GM23338 (cell line): ENCODE measurements at regions not wholly inside any gene's neighbourhood (a gene's known extent, or its start where the extent isn't known, plus 50 kb on each side); places are given as distances from the start of the nearest gene placed in this dataset.
"Not testable (repeated sequence)": the region's sequence is repeated elsewhere in the genome, so short reads cannot be mapped to it uniquely, and the experiment has no call there.

Experiments
- ATAC-seq: fragments of 200-7000 bp; cut with Tn5 transposase; 3 replicates; pipeline ENCODE4 v1.9.1; 2020
- DNase-seq: peaks from one replicate; pipeline ENCODE4 v3.0.0-alpha.2; 2015; ENCODE audit warnings: low spot score
- H2AFZ ChIP-seq: fragments of 200-600 bp; sonication (generic); 2 replicates; pipeline ENCODE4 v1.8.0; 2016; ENCODE audit warnings: antibody characterized with exemption, mild to moderate bottlenecking, moderate library complexity
- H3F3A ChIP-seq: fragments of 200-600 bp; sonication (generic); replicated peaks from 2 replicates; pipeline ENCODE4 v1.8.0; 2017; ENCODE audit warnings: antibody characterized with exemption, mixed run types, low read depth
- H3K27ac ChIP-seq: fragments of 200-600 bp; sonication (generic); 2 replicates; pipeline ENCODE4 v1.6.1; 2016; ENCODE audit warnings: low read depth
- H3K27me3 ChIP-seq: fragments of 200-600 bp; sonication (generic); 2 replicates; pipeline ENCODE4 v1.8.0; 2016; ENCODE audit warnings: mild to moderate bottlenecking, mixed run types, moderate library complexity; ENCODE audit not compliant: insufficient read depth
- H3K36me3 ChIP-seq: fragments of 200-600 bp; sonication (generic); 2 replicates; pipeline ENCODE4 v1.8.0; 2016; ENCODE audit warnings: mild to moderate bottlenecking; ENCODE audit not compliant: insufficient read depth
- H3K4me1 ChIP-seq: fragments of 200-600 bp; sonication (generic); 2 replicates; pipeline ENCODE4 v1.8.0; 2016; ENCODE audit warnings: mild to moderate bottlenecking, moderate library complexity; ENCODE audit not compliant: insufficient read depth
- H3K4me2 ChIP-seq: fragments of 200-600 bp; sonication (generic); 2 replicates; pipeline ENCODE4 v1.7.1; 2017; ENCODE audit warnings: mixed run types
- H3K4me3 ChIP-seq: fragments of 200-600 bp; sonication (generic); 2 replicates; pipeline ENCODE4 v1.6.1; 2016; ENCODE audit warnings: mixed run types
- H3K79me2 ChIP-seq: fragments of 200-600 bp; sonication (generic); replicated peaks from 2 replicates; pipeline ENCODE4 v1.8.0; 2017; ENCODE audit warnings: mild to moderate bottlenecking; ENCODE audit not compliant: insufficient read depth
- H3K9me2 ChIP-seq: fragments of 200-600 bp; sonication (generic); 2 replicates; pipeline ENCODE4 v1.8.0; 2017; ENCODE audit not compliant: insufficient read depth
- H4K20me1 ChIP-seq: fragments of 200-600 bp; sonication (generic); replicated peaks from 2 replicates; pipeline ENCODE4 v1.8.0; 2017; ENCODE audit warnings: mild to moderate bottlenecking; ENCODE audit not compliant: insufficient read depth
- H3K27ac Mint-ChIP-seq: 2 replicates; pipeline ENCODE4 v1.8.0; 2020; ENCODE audit warnings: inconsistent platforms, mild to moderate bottlenecking, moderate library complexity, mixed read lengths
- H3K27me3 Mint-ChIP-seq: 3 replicates; pipeline ENCODE4 v1.8.0; 2022; ENCODE audit warnings: low read depth, mild to moderate bottlenecking, moderate library complexity, mixed read lengths, inconsistent platforms; ENCODE audit not compliant: insufficient read depth, poor library complexity
- H3K36me3 Mint-ChIP-seq: 3 replicates; pipeline ENCODE4 v1.8.0; 2021; ENCODE audit warnings: low read depth, mild to moderate bottlenecking, inconsistent platforms, moderate library complexity, mixed read lengths
- H3K4me1 Mint-ChIP-seq: 3 replicates; pipeline ENCODE4 v1.8.0; 2020; ENCODE audit warnings: mild to moderate bottlenecking, inconsistent platforms, mixed read lengths
- H3K4me3 Mint-ChIP-seq: 3 replicates; pipeline ENCODE4 v1.8.0; 2021; ENCODE audit warnings: moderate library complexity, mild to moderate bottlenecking, inconsistent platforms, mixed read lengths
- H3K9me3 Mint-ChIP-seq: 3 replicates; pipeline ENCODE4 v1.8.0; 2020; ENCODE audit warnings: moderate library complexity, mild to moderate bottlenecking, inconsistent platforms, mixed read lengths
- CREB1 ChIP-seq: fragments of 250-450 bp; sonication (Bioruptor Pico); IDR thresholded peaks from 2 replicates; pipeline ENCODE4 v1.5.0; 2020; ENCODE audit warnings: low read depth, mild to moderate bottlenecking, moderate library complexity
- EZH2 ChIP-seq: fragments of 200-600 bp; sonication (generic); IDR thresholded peaks from one replicate; pipeline ENCODE4 v1.8.0; 2017; ENCODE audit warnings: antibody characterized with exemption, mild to moderate bottlenecking, low read depth; ENCODE audit not compliant: unreplicated experiment
- EZH2phosphoT487 ChIP-seq: fragments of 200-600 bp; sonication (generic); IDR thresholded peaks from one replicate; pipeline ENCODE4 v1.8.1; 2018; ENCODE audit warnings: antibody characterized with exemption; ENCODE audit not compliant: unreplicated experiment
- JUNB ChIP-seq: IDR thresholded peaks from one replicate; pipeline ENCODE4 v1.6.1; 2016; ENCODE audit warnings: antibody characterized with exemption; ENCODE audit not compliant: unreplicated experiment
- NANOG ChIP-seq: IDR thresholded peaks from 2 replicates; pipeline ENCODE4 v1.6.1; 2016; ENCODE audit warnings: antibody characterized with exemption, borderline replicate concordance
- POLR2AphosphoS5 ChIP-seq: IDR thresholded peaks from 2 replicates; pipeline ENCODE4 v1.6.1; 2016; ENCODE audit warnings: antibody characterized with exemption, low read depth
- STAT1 ChIP-seq: IDR thresholded peaks from one replicate; pipeline ENCODE4 v1.6.1; 2016; ENCODE audit warnings: antibody characterized with exemption; ENCODE audit not compliant: unreplicated experiment
- ZNF114 ChIP-seq: fragments of 250-450 bp; sonication (Bioruptor Pico); IDR thresholded peaks from 2 replicates; pipeline ENCODE4 v1.5.0; 2020; ENCODE audit warnings: mild to moderate bottlenecking, moderate library complexity
- ZNF331 ChIP-seq: fragments of 250-450 bp; sonication (Bioruptor Pico); IDR thresholded peaks from 2 replicates; pipeline ENCODE4 v1.5.0; 2020; ENCODE audit warnings: low read depth, mild to moderate bottlenecking, moderate library complexity
- TF ChIP-seq, protein P1 (sequence below), 2 experiments: fragments of 200-600 bp in 1 of 2; sonication (generic) in 1 of 2; conservative IDR thresholded peaks; 2 replicates each; pipeline versions ENCODE4 v1.5.1 to v1.6.1; 2016 to 2017; ENCODE audit warnings: antibody characterized with exemption in 2 of 2, low read depth in 2 of 2, mild to moderate bottlenecking in 2 of 2, moderate library complexity in 1 of 2
- TF ChIP-seq, protein P2 (sequence below): IDR thresholded peaks from 2 replicates; pipeline ENCODE4 v1.6.1; 2016; ENCODE audit warnings: antibody characterized with exemption
- TF ChIP-seq, protein P3 (sequence below): IDR thresholded peaks from one replicate; pipeline ENCODE4 v1.6.1; 2018; ENCODE audit warnings: antibody characterized with exemption; ENCODE audit not compliant: unreplicated experiment

DNA sequence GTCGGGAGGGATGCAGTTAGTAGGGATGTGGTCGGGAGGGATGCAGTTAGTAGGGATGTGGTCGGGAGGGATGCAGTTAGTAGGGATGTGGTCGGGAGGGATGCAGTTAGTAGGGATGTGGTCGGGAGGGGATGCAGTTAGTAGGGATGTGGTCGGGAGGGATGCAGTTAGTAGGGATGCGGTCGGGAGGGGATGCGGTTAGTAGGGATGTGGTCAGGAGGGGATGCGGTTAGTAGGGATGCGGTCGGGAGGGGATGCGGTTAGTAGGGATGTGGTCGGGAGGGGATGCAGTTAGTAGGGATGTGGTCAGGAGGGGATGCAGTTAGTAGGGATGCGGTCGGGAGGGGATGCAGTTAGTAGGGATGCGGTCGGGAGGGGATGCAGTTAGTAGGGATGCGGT is 96.2 kb downstream of the BDH1 start:
- not testable (repeated sequence) for H3K36me3 ChIP-seq, H3K4me3 ChIP-seq, H2AFZ ChIP-seq, H3K4me2 ChIP-seq, H3K9me3 Mint-ChIP-seq, ATAC-seq, H3K9me2 ChIP-seq, H3K27ac Mint-ChIP-seq, DNase-seq, H3K79me2 ChIP-seq, H3K4me3 Mint-ChIP-seq, H3K27ac ChIP-seq, H3K36me3 Mint-ChIP-seq, H4K20me1 ChIP-seq, H3F3A ChIP-seq
- H3K4me1 ChIP-seq, result peaks cover 12% of the 10 kb centered on the region
- peaks cover 12% of the 10 kb centered on the region for H3K27me3 ChIP-seq
- H3K27me3 Mint-ChIP-seq, result peaks cover 14% of the 10 kb centered on the region
- peaks cover 13% of the 10 kb centered on the region for H3K4me1 Mint-ChIP-seq

DNA sequence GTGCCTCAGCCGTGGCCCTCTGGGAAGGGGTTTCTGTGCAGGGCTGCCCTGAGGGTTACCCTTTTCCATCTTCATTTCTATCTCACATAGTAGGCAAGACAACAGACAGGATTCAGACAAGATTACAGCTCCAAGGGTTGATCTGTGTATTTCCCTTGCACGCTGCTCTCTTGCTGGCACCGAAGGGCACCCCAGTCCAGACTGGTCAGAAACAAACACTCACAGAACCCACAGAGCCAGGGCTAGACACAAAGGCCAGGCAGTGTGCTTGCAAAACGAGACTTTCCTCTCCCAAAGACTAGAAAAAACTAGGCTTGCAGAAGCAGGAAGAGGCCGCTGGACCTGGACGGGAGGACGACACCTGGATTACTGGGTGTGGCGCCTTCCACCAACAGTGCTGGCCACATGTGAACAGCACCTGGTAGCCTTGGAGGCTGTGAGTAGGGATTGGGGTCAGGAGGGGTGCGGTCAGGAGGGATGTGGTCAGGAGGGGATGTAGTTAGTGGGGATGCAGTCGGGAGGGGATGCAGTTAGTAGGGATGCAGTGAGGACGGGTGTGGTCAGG is 96.8 kb downstream of the BDH1 start:
- no peaks in the 10 kb centered on the region for H3K9me3 Mint-ChIP-seq
- no peak overlapping the region for H3K4me3 Mint-ChIP-seq
- Histone ChIP-seq H3F3A (0 out of 2 replicates have a peak, but pooled peaks cover 3% of the 10 kb centered on the region), H3K27ac (no peak overlapping the region), H3K27me3 (peaks cover 12% of the 10 kb centered on the region), H3K4me1 (peaks cover 12% of the 10 kb centered on the region), H2AFZ (no peak overlapping the region), H3K79me2 (no peaks in the 10 kb centered on the region), H3K4me3 (no peak overlapping the region), H4K20me1 (no peaks in the 10 kb centered on the region), H3K36me3 (no peaks in the 10 kb centered on the region), H3K9me2 (no peaks in the 10 kb centered on the region), H3K4me2 (no peak overlapping the region)
- no peaks in the 10 kb centered on the region; the same call in 2 of the 3 replicates for H3K36me3 Mint-ChIP-seq
- DNase-seq, result no peak
- peaks cover 15% of the 10 kb centered on the region for H3K27me3 Mint-ChIP-seq
- no peak for ATAC-seq
- H3K27ac Mint-ChIP-seq, result no peak overlapping the region
- H3K4me1 Mint-ChIP-seq, result peaks cover 11% of the 10 kb centered on the region
- TF ChIP-seq STAT1 (no peak), CREB1 (no peak), ZNF114 (CRISPR knock-in tag) (no peak), EZH2phosphoT487 (no peak), POLR2AphosphoS5 (no peak), JUNB (no peak), ZNF331 (CRISPR knock-in tag) (no peak), NANOG (no peak), EZH2 (no peak)
- TF ChIP-seq, protein P1, sequence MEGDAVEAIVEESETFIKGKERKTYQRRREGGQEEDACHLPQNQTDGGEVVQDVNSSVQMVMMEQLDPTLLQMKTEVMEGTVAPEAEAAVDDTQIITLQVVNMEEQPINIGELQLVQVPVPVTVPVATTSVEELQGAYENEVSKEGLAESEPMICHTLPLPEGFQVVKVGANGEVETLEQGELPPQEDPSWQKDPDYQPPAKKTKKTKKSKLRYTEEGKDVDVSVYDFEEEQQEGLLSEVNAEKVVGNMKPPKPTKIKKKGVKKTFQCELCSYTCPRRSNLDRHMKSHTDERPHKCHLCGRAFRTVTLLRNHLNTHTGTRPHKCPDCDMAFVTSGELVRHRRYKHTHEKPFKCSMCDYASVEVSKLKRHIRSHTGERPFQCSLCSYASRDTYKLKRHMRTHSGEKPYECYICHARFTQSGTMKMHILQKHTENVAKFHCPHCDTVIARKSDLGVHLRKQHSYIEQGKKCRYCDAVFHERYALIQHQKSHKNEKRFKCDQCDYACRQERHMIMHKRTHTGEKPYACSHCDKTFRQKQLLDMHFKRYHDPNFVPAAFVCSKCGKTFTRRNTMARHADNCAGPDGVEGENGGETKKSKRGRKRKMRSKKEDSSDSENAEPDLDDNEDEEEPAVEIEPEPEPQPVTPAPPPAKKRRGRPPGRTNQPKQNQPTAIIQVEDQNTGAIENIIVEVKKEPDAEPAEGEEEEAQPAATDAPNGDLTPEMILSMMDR (conservative IDR thresholded peaks at IDR 0.05; ENCODE audit: low read depth in 2 of 2), result no peak
- TF ChIP-seq, protein P2, sequence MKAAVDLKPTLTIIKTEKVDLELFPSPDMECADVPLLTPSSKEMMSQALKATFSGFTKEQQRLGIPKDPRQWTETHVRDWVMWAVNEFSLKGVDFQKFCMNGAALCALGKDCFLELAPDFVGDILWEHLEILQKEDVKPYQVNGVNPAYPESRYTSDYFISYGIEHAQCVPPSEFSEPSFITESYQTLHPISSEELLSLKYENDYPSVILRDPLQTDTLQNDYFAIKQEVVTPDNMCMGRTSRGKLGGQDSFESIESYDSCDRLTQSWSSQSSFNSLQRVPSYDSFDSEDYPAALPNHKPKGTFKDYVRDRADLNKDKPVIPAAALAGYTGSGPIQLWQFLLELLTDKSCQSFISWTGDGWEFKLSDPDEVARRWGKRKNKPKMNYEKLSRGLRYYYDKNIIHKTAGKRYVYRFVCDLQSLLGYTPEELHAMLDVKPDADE, result no peak
- TF ChIP-seq, protein P3, sequence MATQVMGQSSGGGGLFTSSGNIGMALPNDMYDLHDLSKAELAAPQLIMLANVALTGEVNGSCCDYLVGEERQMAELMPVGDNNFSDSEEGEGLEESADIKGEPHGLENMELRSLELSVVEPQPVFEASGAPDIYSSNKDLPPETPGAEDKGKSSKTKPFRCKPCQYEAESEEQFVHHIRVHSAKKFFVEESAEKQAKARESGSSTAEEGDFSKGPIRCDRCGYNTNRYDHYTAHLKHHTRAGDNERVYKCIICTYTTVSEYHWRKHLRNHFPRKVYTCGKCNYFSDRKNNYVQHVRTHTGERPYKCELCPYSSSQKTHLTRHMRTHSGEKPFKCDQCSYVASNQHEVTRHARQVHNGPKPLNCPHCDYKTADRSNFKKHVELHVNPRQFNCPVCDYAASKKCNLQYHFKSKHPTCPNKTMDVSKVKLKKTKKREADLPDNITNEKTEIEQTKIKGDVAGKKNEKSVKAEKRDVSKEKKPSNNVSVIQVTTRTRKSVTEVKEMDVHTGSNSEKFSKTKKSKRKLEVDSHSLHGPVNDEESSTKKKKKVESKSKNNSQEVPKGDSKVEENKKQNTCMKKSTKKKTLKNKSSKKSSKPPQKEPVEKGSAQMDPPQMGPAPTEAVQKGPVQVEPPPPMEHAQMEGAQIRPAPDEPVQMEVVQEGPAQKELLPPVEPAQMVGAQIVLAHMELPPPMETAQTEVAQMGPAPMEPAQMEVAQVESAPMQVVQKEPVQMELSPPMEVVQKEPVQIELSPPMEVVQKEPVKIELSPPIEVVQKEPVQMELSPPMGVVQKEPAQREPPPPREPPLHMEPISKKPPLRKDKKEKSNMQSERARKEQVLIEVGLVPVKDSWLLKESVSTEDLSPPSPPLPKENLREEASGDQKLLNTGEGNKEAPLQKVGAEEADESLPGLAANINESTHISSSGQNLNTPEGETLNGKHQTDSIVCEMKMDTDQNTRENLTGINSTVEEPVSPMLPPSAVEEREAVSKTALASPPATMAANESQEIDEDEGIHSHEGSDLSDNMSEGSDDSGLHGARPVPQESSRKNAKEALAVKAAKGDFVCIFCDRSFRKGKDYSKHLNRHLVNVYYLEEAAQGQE, result no peak
